Spleen (tissue), 7 donors: ENCODE measurements at regions not wholly inside any gene's neighbourhood (a gene's known extent, or its start where the extent isn't known, plus 50 kb on each side); places are given as distances from the start of the nearest gene placed in this dataset.

Experiments used
- POLR2A ChIP-seq, 3 donors: fragments of 450-650 bp; IDR thresholded peaks; one replicate each; pipeline ENCODE4 v1.5.1; 2017; ENCODE audit warnings: antibody characterized with exemption in 3 of 3, mild to moderate bottlenecking in 1 of 3
- POLR2AphosphoS5 ChIP-seq, 3 donors: sonication (generic); formaldehyde crosslinking; IDR thresholded peaks; one replicate each; pipeline ENCODE4 v1.5.1; 2017; ENCODE audit warnings: antibody characterized with exemption in 3 of 3
- TF ChIP-seq, protein P1 (sequence below), 11 experiments: fragments of 200-600 bp in 7 of 11; fragments of 450-650 bp in 4 of 11; sonication (generic) in 4 of 11; IDR thresholded peaks in 8 of 11; conservative IDR thresholded peaks in 3 of 11; 1 replicate in 7 of 11; 2 replicates in 4 of 11; pipeline versions ENCODE4 v1.4.0 to v1.8.0; 2016 to 2021; ENCODE audit warnings: antibody characterized with exemption in 11 of 11, inconsistent platforms in 4 of 11, mild to moderate bottlenecking in 1 of 11
- donor health status: DM: no; HTN: no; CAD: no; lungs with moderate emphysema.
- donor health status: DM: no; HTN: no; CAD: no.
- donor health status: DM: no; HTN: no; CAD: no.

DNA sequence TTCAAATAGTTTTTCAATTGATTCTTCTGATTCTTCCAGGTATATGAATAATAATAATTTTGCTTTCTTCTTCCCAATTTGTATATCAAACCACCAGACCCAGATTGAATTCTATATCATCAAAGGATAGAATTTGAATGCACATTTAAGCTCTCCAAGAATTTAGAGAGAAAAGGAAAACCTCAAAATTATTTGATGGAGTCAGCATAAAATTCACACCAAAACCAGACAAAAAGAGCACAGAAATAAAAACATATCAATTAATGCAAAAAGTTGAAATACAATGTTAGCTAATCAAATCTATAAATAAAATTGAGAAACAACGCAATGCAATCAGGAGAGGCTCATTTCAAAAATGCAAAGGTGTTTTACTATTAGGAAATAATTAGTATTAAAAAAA, 248.0 kb upstream of the HS6ST1 start:
- TF ChIP-seq POLR2AphosphoS5 (IDR thresholded peaks at IDR 0.05) (no peak), POLR2A (IDR thresholded peaks at IDR 0.05) (no peak)
- TF ChIP-seq, protein P1, sequence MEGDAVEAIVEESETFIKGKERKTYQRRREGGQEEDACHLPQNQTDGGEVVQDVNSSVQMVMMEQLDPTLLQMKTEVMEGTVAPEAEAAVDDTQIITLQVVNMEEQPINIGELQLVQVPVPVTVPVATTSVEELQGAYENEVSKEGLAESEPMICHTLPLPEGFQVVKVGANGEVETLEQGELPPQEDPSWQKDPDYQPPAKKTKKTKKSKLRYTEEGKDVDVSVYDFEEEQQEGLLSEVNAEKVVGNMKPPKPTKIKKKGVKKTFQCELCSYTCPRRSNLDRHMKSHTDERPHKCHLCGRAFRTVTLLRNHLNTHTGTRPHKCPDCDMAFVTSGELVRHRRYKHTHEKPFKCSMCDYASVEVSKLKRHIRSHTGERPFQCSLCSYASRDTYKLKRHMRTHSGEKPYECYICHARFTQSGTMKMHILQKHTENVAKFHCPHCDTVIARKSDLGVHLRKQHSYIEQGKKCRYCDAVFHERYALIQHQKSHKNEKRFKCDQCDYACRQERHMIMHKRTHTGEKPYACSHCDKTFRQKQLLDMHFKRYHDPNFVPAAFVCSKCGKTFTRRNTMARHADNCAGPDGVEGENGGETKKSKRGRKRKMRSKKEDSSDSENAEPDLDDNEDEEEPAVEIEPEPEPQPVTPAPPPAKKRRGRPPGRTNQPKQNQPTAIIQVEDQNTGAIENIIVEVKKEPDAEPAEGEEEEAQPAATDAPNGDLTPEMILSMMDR (IDR thresholded peaks at IDR 0.05 in 8 of 11, conservative IDR thresholded peaks at IDR 0.05 in 3 of 11), result no peak
